HepG2 (cell line): ENCODE measurements at regions not wholly inside any gene's neighbourhood (a gene's known extent, or its start where the extent isn't known, plus 50 kb on each side); places are given as distances from the start of the nearest gene placed in this dataset.

ENCODE experiments used
- CBX1 ChIP-seq: IDR thresholded peaks from one replicate; pipeline ENCODE4 v1.6.1; 2016; ENCODE audit warnings: antibody characterized with exemption, low read depth
- CEBPZ ChIP-seq: IDR thresholded peaks from 2 replicates; pipeline ENCODE4 v1.6.1; 2012; ENCODE audit warnings: low read length, improper control_type of control experiment
- CREB1 ChIP-seq, 2 experiments: fragments of 450-650 bp in 1 of 2; IDR thresholded peaks; 2 replicates each; pipeline ENCODE4 v1.6.1; 2016 to 2017; ENCODE audit warnings: control low read depth in 1 of 2, mild to moderate bottlenecking in 1 of 2, missing compliant biosample characterization in 1 of 2, missing genetic modification characterization in 1 of 2
- HMGA1 ChIP-seq: sonication (generic); formaldehyde crosslinking; conservative IDR thresholded peaks from 2 replicates; pipeline ENCODE4 v1.4.0; 2020; ENCODE audit warnings: missing genetic modification reagents
- KDM4B ChIP-seq: sonication (generic); formaldehyde crosslinking; IDR thresholded peaks from 2 replicates; pipeline ENCODE4 v1.4.0; 2020; ENCODE audit warnings: missing genetic modification reagents
- REST ChIP-seq, 2 experiments: IDR thresholded peaks; 2 replicates each; pipeline ENCODE4 v1.6.1; 2011 to 2012; ENCODE audit warnings: low read length in 2 of 2, borderline replicate concordance in 1 of 2, low read depth in 1 of 2, mild to moderate bottlenecking in 1 of 2, moderate library complexity in 1 of 2
- TAF1 ChIP-seq: sonication (generic); formaldehyde crosslinking; IDR thresholded peaks from 2 replicates; pipeline ENCODE4 v1.4.0; 2020; ENCODE audit warnings: missing genetic modification reagents
- ZNF232 ChIP-seq: sonication (generic); formaldehyde crosslinking; IDR thresholded peaks from 2 replicates; pipeline ENCODE4 v1.4.0; 2020; ENCODE audit warnings: missing genetic modification reagents, borderline replicate concordance
- ZNF607 ChIP-seq: sonication (generic); formaldehyde crosslinking; IDR thresholded peaks from 2 replicates; pipeline ENCODE4 v1.5.1; 2020; ENCODE audit warnings: missing genetic modification reagents, mild to moderate bottlenecking, borderline replicate concordance
- TF ChIP-seq, protein P1 (sequence below), 2 experiments: fragments of 450-650 bp in 1 of 2; sonication (generic) in 1 of 2; formaldehyde crosslinking; IDR thresholded peaks; 2 replicates each; pipeline versions ENCODE4 v1.5.0 to v1.8.0; 2020 to 2022; ENCODE audit warnings: mild to moderate bottlenecking in 1 of 2, missing genetic modification reagents in 1 of 2

- TF ChIP-seq ZNF607 (CRISPR knock-in tag) (no peak), TAF1 (CRISPR knock-in tag) (no peak), CEBPZ (no peak), REST (IDR thresholded peaks at IDR 0.05; ENCODE audit: borderline replicate concordance in 1 of 2, low read depth in 1 of 2, low read length in 2 of 2) (no peak), HMGA1 (CRISPR knock-in tag) (no peak), CREB1 (IDR thresholded peaks at IDR 0.05) (no peak), CREB1 (CRISPR knock-in tag; IDR thresholded peaks at IDR 0.05) (no peak), ZNF232 (CRISPR knock-in tag) (no peak), CBX1 (no peak), KDM4B (no peak)
- TF ChIP-seq, protein P1, sequence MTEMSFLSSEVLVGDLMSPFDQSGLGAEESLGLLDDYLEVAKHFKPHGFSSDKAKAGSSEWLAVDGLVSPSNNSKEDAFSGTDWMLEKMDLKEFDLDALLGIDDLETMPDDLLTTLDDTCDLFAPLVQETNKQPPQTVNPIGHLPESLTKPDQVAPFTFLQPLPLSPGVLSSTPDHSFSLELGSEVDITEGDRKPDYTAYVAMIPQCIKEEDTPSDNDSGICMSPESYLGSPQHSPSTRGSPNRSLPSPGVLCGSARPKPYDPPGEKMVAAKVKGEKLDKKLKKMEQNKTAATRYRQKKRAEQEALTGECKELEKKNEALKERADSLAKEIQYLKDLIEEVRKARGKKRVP (CRISPR knock-in tag; IDR thresholded peaks at IDR 0.05) = no peak
These were observed 156.7 kb upstream of the CCDC54 start for GRCh38 chr3:107220538-107220937.
